ENCODE measurements at regions not wholly inside any gene's neighbourhood (a gene's known extent, or its start where the extent isn't known, plus 50 kb on each side); places are given as distances from the start of the nearest gene placed in this dataset.

DNA sequence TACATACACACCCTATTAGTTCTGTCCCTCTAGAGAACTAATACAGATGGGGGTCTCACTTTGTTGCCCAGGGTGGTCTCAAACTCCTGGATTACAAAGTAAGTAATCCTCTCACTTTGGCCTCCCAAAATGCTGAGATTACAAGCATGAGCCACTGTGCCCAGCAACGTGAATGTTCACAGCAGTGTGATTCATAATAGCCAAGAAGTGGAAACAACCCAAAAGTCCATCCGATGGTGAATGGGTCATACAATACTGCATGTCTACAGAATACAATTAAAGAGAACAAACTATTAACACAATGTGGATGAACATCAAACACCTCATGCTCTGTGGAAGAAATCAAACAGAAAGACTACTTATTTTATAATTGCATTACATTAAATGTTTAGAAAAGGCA lies 57.3 kb upstream of the SYNE2 start:
- DNase-seq = no peak
- no peaks in the 10 kb centered on the region for H3K9me3 ChIP-seq
- intact Hi-C loops (cut with DNase I; ENCODE audit: low total_unique reads) = no loop called here
- 43 to 67% (median 52%) methylated on average over 2 of the region's 2 CpGs for WGBS, 5 donors
- H3K27me3 ChIP-seq = no peaks in the 10 kb centered on the region
- peaks cover 0 to 11% (median 2%) of the 10 kb centered on the region in 4 donors for H3K4me1 ChIP-seq
- TF ChIP-seq POLR2AphosphoS5 (IDR thresholded peaks at IDR 0.05) = no peak
- no peak for TF ChIP-seq EP300 (IDR thresholded peaks at IDR 0.05)
- TF ChIP-seq, protein P1, sequence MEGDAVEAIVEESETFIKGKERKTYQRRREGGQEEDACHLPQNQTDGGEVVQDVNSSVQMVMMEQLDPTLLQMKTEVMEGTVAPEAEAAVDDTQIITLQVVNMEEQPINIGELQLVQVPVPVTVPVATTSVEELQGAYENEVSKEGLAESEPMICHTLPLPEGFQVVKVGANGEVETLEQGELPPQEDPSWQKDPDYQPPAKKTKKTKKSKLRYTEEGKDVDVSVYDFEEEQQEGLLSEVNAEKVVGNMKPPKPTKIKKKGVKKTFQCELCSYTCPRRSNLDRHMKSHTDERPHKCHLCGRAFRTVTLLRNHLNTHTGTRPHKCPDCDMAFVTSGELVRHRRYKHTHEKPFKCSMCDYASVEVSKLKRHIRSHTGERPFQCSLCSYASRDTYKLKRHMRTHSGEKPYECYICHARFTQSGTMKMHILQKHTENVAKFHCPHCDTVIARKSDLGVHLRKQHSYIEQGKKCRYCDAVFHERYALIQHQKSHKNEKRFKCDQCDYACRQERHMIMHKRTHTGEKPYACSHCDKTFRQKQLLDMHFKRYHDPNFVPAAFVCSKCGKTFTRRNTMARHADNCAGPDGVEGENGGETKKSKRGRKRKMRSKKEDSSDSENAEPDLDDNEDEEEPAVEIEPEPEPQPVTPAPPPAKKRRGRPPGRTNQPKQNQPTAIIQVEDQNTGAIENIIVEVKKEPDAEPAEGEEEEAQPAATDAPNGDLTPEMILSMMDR (IDR thresholded peaks at IDR 0.05) = no peak
- TF ChIP-seq POLR2A (IDR thresholded peaks at IDR 0.05) = no peak
- no peak overlapping the region for H3K4me3 ChIP-seq
- H3K36me3 ChIP-seq = no peaks in the 10 kb centered on the region
- no peak overlapping the region for H3K27ac ChIP-seq

DNA sequence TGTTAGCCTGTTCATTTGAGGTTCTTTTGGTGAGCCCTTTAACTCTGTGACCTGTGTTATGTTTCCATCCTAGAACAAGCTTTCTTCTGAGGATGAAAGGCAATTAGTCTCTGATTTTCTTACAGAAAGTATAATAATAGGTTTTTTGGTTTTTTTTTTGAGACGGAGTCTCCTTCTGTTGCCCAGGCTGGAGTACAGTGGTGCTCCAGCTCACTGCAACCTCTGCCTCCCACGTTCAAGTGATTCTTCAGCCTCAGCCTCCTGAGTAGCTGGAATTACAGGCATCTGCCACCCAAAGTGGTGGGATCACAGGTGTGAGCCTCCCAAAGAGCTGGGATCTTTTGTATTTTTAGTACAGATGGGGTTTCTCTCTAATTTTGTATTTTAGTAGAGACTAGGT lies 52.7 kb upstream of the SYNE2 start:
- Histone ChIP-seq H3K27ac (no peak overlapping the region), H3K36me3 (no peaks in the 10 kb centered on the region), H3K27me3 (no peaks in the 10 kb centered on the region), H3K9me3 (no peaks in the 10 kb centered on the region), H3K4me1 (peaks cover 0 to 11% (median 2%) of the 10 kb centered on the region in 4 donors), H3K4me3 (no peak overlapping the region)
- 46 to 70% (median 55%) methylated on average over 2 of the region's 2 CpGs for WGBS, 5 donors
- DNase-seq = no peak
- intact Hi-C loops (cut with DNase I; ENCODE audit: low total_unique reads) = no loop called here
- TF ChIP-seq EP300 (IDR thresholded peaks at IDR 0.05) = no peak
- no peak for TF ChIP-seq POLR2AphosphoS5 (IDR thresholded peaks at IDR 0.05)
- TF ChIP-seq POLR2A (IDR thresholded peaks at IDR 0.05) = no peak
- TF ChIP-seq, protein P1 (IDR thresholded peaks at IDR 0.05) = no peak

DNA sequence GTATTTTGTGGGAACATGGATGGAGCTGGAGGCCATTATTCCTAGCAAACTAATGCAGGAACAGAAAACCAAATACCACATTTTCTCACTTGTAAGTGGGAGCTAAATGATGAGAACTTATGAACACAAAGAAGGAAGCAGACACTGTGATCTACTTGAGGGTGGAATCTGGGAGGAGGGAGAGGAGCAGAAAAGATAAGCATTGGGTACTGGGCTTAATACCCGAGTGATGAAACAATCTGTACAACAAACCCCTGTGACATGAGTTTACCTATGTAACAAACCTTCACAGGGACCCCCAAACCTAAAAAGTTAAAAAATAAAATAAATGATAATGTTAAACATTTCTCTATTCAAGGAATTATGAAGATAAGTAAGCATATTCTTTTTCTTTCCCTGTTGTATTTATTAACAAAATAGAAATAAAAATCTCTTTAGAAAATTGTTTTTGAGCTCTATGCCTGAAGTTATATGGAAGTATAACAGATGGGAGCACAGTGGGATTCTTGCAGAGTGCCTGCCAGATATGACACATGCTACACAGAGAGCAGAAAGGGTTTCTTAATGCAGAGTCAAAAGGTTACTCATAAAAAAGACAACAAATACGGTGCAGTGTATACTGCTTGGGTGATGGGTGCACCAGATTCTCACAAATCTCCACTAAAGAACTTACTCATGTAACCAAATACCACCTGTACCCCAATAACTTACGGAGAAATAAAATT lies 52.0 kb upstream of the SYNE2 start:
- 65 to 77% (median 66%) methylated on average over 3 of the region's 3 CpGs for WGBS, 5 donors
- Histone ChIP-seq H3K36me3 (no peaks in the 10 kb centered on the region), H3K27ac (no peak overlapping the region), H3K9me3 (no peaks in the 10 kb centered on the region), H3K27me3 (no peaks in the 10 kb centered on the region), H3K4me3 (no peak overlapping the region), H3K4me1 (peaks cover 0 to 11% (median 2%) of the 10 kb centered on the region in 4 donors)
- DNase-seq = no peak
- TF ChIP-seq, protein P1 (IDR thresholded peaks at IDR 0.05) = no peak
- TF ChIP-seq EP300 (IDR thresholded peaks at IDR 0.05) = no peak
- intact Hi-C loops (cut with DNase I; ENCODE audit: low total_unique reads) = no loop called here

Measured in stomach (tissue), 8 donors.